ENCODE measurements at regions not wholly inside any gene's neighbourhood (a gene's known extent, or its start where the extent isn't known, plus 50 kb on each side); places are given as distances from the start of the nearest gene placed in this dataset.
"Not testable (repeated sequence)": the region's sequence is repeated elsewhere in the genome, so short reads cannot be mapped to it uniquely, and the experiment has no call there.

DNA sequence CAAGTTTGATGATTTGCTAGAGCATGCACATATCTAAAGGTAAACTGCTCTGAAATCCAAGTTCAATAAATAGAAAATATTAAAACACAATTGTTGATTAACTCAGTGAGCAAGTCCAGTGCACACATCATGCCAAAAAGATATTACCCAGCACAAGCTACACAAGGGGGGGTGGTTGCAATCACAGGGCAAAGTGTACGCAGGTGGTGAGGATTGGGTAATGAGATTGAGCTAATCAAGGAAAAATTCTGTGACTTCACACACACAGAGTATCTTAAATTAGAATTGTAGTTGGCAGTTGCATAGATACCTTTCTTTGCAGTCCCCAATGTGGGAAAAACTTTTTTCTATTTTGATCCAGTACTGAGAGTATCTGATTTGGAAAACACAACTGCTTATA lies 156.1 kb upstream of the NTRK2 start:
- DNase-seq: no peak

DNA sequence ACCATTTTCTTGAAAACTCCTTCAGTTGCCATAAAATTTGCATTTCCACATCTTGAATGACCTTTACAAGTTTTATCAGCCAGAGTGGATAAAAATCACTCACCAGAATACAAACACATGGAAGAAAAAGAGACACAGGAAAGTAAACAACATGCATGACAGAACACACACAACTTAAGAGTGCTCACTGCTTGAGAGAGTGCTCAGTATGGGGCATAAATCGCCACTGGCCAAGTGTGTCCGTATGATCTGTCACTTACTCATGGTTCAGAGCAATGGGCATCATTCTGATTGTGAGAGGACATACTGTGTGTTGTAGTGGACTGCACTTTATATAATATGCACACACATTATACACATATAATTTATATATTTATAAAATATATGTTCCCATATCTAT lies 155.6 kb upstream of the NTRK2 start:
- no peak for DNase-seq

DNA sequence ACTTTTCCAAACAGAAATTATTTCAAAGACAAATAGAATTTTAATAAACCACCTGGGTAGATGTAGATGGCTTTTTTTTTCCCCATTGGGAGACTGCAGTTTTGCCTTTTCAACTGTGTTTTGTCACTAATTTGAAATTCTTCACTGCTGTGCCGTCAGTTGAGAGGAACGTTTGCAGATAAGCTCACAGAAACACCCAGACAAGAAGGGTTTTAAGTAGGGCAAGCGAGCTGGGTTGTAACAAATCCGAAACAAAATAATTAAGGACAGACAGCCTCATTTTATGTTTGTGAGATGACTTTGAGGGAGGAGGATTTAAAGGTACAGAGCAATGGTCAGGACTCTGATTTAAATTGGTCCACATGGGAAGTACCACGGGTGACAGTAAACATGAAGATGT lies 155.1 kb upstream of the NTRK2 start:
- DNase-seq: no peak

DNA sequence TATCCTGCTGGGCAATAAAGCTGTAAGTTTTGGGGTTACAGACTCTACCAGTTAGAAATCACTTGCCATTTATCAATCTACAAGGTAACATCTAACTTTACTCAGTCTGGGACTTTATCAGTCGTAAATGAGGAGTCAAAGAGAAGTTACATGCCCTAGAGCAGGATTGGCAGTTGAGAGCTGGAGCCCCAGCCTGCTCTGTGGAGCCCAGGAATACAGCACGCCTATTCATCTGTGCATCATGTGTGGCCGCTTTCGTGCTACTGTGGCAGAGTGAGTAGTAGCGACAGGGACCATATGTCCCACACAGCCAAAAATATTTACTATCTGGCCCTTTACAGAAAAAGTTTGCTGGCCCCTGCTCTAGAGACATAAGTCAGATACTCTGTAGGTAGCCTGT lies 152.5 kb upstream of the NTRK2 start:
- DNase-seq: no peak

DNA sequence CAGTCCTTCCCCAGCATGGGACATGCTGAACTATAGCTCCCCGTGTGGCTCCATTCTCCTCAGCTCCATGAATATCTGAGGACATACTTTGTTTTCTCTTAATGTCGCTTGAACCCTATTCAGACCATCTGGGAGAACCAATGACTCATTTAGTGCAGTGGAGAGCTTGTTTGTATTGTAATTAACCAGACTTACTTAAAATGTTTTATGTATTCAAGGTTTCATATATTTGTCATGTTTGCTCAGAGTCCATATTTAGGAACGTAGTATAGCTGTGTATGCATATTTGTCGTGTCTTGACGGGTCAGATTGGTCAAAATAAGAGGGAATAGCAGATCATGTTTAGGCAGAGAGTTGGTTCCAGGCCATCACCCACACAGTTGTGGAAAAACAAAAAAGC lies 150.1 kb upstream of the NTRK2 start:
- DNase-seq: no peak

DNA sequence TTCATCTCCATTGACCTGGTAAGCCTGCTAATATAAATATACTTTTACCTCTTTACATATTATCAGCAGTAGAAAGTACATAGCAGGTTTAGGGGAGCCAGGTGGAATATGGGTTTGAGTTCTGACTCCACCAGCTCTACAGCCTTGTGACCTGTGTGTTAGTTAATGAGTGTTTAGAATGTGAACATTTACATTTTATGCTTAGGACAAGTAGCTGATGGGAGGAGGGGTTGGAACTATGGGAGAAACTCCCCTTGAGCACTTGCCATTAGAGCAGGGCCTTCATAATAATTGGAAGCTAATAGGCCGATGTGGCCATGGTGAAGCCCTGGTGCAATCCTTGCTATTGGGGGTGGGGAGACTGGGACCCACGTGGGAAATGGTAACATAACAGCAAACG lies 148.3 kb upstream of the NTRK2 start:
- no peak for DNase-seq

DNA sequence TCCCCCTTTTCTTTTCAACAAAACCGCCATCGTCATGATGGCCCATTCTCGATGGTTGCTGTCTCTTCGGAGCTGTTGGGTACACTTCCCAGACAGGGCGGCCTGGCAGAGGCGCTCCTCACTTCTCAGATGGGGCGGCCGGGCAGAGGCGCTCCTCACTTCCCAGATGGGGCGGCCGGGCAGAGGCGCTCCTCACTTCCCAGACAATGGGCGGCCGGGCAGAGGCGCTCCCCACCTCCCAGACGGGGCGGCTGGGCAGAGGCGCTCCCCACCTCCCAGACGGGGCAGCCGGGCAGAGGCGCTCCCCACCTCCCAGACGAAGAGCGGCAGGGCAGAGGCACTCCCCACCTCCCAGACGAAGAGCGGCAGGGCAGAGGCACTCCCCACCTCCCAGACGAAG lies 143.3 kb upstream of the NTRK2 start:
- not testable (repeated sequence) for DNase-seq

DNA sequence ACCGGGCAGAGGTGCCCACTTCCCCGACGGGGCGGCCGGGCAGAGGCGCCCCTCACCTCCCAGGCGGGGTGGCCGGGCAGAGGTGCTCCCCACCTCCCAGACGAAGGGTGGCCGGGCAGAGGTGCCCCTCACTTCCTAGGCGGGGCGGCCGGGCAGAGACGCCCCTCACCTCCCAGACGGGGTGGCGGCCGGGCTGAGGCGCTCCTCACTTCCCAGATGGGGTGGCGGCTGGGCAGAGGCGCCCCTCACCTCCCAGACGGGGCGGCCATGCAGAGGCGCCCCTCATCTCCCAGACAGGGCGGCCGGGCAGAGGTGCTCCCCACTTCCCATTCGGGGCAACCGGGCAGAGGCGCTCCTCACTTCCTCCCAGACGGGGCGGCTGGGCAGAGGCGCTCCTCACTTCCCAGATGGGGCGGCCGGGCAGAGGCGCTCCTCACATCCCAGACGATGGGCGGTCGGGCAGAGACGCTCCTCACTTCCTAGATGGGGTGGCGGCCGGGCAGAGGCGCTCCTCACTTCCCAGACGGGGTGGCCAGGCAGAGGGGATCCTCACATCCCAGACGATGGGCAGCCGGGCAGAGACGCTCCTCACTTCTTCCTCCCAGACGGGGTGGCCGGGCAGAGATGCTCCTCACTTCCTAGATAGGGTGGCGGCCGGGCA lies 142.3 kb upstream of the NTRK2 start:
- DNase-seq: not testable (repeated sequence)

DNA sequence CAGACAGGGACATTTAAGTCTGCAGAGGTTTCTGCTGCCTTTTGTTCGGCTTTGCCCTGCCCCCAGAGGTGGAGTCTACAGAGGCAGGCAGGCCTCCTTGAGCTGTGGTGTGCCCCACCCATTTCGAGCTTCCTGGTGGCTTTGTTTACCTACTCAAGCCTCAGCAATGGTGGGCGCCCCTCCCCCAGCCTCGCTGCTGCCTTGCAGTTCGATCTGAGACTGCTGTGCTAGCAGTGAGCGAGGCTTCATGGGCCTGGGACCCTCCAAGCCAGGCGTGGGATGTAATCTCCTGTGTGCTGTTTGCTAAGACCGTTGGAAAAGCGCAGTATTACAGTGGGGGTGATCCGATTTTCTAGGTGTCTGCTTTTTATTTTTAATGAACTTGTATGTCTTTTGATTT lies 133.6 kb upstream of the NTRK2 start:
- DNase-seq: not testable (repeated sequence)

DNA sequence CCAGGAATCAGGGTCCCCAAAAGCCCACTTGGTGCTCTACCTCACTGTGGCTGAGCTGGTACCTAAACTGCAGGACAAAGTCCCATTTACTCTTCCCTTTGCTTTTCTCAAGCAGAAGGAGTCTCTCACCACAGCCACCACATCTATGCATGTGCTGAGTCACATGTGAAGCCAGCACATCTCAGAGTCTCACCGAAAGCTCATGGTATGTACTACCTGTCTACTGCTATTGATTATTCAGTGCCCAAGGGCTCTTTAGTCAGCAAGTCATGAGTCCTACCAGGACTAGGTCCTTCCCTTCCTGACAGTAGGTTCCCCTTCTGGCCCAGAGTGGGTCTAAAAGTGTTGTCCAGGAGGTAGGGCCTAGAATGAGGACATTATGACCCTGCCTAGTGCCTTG lies 130.7 kb upstream of the NTRK2 start:
- no peak for DNase-seq

DNA sequence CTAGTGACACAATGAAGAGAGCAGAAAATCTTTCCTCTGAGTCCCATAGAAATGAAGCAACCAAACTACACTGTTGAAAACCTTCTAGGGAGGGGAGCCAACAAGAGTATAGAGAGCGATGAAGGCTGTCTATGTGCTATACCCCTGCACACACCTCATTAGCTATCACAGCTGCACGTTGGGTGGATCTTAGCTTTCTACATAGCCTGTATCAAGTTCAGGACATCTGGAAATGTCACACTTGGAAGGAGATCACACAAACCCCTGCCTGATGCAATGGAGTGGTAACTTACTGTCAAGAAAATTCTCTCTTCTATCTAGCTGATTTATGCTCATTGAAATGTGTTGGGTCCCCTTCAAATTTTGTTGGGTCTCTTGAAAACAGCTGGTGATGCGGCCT lies 127.0 kb upstream of the NTRK2 start:
- DNase-seq: no peak

DNA sequence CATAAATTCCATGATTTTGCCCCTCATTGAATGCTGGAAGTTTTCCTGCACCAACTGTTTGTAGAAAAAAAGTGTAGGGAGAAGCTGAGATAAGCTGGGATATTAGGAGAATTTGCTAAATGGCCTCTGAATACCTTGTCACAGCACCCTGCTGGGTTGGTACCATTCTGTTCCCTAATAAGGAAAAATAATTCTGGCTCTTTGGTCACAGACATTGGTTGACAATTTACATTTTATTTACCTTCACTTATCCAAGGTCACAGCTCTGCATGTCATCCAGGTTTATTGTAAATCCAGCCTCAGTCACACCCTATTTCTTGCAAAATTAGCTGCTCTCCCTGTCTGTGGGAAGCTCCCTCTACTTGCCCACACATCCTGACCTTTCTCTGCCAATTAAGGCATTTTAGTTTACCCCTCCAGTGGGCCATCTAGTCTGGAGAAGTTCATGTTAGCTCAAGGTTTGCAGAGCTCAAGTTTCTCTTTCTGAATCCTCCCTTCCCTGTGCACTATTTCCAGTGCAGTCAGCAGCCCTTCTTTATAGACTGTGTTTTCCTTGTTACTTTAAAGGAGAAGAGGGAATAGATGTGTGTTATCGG lies 115.4 kb upstream of the NTRK2 start:
- DNase-seq: no peak

DNA sequence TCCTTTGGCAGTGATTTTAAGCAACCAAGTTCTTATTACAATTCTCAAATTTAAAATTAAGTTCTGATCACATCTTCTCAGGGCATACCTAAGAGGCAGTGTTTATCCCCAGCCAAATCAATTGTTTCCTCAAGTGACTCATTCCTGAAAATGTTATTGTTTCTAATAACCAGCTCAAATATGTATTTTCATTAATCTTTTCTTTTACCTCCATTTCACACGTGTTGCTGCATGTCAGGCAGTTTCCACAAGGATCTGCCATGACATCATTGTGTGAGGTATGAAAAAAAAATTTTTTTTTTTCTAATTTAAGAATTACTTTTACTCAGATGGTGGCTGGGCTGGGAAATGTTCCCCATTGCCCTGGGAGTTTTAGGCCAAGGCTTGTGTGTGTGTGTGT lies 113.0 kb upstream of the NTRK2 start:
- no peak for DNase-seq

DNA sequence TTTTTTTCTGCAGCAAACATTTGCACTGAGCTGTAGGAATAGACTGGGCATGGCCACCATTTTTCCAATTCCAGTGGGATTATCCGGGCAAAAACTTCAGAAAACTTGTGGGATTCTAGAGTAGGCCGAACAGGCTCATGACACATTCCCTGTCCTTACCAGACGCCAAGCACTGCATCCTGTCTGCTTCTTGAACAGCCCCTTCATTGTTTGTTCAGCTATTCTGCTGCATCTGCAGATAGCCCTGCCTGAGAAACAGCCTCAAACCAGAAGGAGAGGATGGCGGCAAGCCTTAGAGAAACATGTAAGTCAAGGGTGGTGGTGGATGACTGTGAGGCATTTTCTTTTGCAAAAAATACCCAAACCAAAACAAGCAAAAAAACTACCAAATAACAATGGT lies 111.8 kb upstream of the NTRK2 start:
- DNase-seq: no peak

DNA sequence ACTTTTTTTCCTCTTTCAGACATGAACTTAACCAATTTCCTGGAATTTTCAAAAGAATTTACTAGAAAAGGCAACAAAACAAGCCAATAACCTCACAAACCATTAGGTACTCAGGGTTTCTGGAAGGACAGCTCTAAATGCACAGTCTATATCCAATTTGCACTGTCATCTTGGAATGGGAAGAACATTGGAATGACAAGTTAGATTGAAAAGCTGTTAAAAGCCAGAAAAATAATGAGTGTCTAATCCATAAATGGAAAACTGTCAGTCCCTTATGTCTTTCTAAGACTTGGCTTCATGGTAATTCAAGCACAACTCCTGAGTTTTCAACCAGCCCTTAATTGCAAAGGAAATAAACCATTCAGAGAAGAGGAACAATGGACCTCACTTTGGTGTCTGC lies 105.8 kb upstream of the NTRK2 start:
- no peak for DNase-seq

DNA sequence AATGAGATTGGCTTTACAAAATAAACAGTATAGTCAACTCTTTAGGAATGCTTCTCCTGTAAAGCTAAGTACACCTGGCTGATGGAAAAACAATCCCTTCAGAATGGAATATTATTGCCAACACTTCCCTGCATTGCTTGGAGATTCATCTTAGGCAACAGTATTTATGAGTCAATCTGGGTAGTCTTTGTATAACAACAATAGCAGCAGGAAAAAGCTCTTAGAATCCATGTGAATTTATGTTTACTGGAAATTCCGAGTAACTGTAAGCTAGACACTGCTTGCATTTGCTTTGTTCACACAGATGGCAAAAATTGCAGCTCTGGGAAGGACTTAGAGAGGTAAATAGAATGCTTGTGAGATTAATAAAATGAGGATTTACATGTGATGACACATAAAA lies 101.7 kb upstream of the NTRK2 start:
- no peak for DNase-seq

DNA sequence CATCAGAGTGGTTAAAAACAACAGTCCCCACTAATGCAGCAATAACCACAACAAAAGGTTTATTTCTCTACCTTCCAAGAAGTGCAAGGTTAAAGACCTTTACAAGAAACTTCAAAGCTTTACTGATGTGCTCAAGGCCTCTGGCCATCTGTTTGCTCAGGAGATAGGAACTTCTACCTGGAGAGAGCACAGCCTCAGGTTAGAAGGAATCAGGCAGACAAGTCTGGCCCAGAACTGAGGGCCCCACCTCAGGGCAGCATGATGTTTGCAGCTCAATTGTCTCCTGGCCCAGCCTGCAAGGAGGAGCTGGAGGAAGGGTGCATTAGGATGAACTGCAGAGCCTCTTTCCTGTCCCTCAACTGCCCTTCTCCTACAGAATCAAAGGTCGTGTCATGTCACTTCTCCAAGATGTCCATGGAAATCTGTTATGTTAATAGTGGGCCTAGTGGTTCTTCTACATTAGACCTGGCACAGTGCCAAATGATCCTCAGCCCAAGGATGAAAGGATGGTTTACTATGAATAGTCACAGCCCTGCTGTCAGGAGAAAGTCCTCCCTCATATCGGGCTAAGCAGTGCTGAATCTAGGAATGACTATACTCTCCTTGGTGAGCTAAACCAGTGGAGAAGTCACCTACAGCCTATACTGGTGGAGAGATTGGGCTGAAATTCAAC lies 98.9 kb upstream of the NTRK2 start:
- DNase-seq: no peak

DNA sequence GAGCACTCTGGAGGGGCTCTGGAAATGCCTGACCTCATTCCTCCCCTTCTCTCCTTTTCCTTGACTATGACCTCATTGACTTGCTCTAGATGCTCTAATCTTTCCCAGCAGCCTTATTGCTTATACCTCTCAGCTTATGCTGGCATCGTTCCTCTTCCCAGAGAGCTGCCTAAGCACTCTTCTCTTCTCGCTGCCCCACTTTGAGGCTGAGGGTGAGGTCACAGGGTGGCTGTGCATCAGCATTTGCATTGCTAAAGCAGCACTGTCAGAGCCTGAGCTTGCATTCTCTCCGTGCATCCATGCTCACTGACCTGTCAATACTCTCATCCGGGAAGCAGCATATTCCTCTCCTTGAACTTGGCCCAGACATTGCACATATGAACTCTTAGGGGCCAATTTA lies 96.4 kb upstream of the NTRK2 start:
- DNase-seq: no peak

DNA sequence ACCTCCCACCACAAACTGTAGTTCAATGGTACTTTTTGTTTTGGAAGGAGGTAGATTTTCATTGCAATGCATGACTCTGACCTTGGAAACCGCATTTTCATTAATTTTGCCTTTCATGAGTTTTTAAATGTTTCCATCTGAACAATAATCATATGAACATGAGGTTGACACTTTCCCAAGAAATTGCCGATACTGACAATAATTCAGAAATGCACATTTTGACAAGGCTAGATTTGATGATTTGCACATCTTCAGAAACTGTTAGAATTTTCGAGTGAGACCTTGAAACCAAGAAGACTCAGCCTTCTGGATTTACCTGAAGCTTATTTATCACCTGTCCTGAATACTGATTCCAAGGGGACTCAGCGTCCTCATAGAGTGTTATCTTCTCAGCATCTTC lies 93.8 kb upstream of the NTRK2 start:
- no peak for DNase-seq

DNA sequence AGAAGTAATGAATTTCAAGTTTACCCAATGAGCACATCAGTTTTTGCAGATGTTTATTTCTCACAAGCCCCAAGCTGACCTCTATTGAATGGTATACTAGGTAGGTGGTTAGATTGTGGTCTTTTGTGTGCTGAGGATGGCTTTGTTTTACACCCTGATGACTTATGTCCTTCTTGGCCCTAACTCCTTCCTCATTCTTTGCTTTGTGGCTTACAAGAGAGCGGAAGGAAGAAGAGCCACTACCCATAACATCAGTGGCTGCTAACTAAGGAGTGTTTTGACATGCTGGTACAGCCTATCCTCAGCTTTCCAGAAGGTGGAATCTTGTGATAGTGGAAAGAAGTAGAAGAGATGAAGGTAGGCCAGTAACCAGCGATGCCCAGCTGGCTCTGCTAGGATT lies 85.7 kb upstream of the NTRK2 start:
- no peak for DNase-seq

DNA sequence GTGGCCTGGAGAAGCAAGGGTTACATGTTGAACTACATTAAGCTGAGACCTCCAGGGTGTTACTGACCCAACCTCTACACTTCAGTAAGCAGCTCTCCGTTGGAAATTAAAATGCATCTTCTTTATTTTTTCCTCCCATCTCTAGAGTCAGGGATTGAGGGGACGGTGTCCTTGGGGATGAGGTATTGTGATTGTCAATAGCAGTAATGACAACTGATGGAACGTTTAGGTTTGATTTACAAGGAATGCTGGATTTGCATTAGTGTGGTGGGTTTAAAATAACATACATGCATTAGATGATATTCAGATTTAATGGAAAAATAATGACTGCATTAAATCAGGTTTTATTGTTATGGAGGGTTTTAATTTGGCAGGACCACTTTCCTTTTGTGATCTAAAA lies 82.9 kb upstream of the NTRK2 start:
- no peak for DNase-seq

DNA sequence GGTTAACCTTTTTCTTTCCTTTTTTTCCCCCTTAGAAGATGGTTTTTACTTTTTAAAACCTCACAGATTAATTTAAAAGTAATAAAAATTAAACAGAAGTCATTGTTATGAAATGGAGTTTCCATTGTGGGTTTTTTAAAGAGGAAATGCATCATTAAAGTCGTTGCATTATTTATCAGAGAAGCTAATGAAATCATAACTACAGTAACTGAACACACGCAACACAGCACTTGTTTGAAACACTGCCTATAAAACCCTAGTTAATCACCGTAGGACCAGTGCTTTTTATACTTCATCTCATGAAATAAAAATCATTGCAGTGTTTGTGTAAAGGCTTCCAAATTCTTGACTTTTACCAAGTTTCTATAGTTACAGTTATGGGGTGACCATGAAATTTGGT lies 82.4 kb upstream of the NTRK2 start:
- DNase-seq: no peak

DNA sequence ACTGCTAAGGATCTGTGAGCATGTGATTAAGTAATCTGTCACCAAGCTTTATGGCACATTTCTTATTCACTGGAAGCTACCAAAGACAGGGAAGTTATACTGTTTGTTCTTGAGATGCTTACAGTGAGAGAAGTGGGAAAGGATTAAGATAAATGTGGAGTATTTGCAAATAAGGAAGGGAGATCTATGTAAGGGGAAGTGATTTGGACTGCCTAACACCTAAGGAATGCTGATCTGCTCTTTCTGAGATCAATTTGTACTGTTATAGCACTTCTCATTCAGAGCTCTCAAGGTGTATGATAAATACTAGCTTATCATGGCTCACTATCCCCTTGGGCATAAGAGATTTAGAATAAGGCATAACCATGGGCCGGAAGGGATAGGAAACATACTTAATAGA lies 80.0 kb upstream of the NTRK2 start:
- no peak for DNase-seq

DNA sequence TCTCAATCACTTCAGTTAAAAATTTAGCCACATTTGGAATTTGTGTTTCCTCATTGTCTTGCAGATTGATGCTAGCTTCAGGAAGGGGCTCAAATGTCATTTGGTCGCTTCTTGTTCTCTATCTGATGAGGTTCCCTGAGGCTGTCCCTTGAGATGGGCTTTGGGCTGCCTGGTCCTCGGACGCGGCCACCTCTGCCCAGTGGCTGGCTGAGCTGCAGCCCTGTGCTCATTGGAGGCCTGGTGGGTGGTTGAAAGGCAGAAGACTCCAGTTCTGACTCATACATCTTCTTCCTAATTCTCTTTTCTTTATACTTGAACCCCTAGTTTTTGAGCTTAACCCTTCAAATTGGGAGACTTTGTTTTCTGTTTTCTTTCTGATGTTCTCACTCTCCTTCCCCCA lies 78.8 kb upstream of the NTRK2 start:
- DNase-seq: no peak

DNA sequence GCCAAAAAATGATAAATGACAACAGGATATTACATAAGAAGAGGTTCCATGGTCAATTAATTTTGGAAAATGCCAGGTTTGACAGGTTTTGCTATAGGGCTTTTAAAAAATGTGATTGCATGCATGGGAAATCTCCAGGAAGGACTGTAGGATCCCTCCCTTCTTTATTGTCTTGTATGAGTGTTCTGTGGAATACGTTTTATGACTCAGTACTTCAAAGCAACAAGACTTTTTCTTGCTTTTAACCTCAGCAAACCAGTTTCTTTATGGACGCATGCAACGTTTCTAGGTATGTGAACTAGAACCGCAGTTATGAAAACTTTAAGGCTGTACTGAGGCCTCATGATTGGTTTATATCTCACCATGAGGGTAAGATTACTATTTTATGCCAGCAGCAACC lies 76.6 kb upstream of the NTRK2 start:
- no peak for DNase-seq
